IPS-18a (cell line): ENCODE measurements at regions not wholly inside any gene's neighbourhood (a gene's known extent, or its start where the extent isn't known, plus 50 kb on each side); places are given as distances from the start of the nearest gene placed in this dataset.
"Not testable (repeated sequence)": the region's sequence is repeated elsewhere in the genome, so short reads cannot be mapped to it uniquely, and the experiment has no call there.

Experiments
- H3K27ac ChIP-seq: one replicate; pipeline ENCODE4 v1.5.1; 2013; ENCODE audit warnings: low read length
- H3K27me3 ChIP-seq: one replicate; pipeline ENCODE4 v1.6.1; 2013; ENCODE audit warnings: mild to moderate bottlenecking, low read length; ENCODE audit not compliant: control insufficient read depth, insufficient read depth
- H3K36me3 ChIP-seq: one replicate; pipeline ENCODE4 v1.6.1; 2013; ENCODE audit warnings: low read depth, low read length; ENCODE audit not compliant: control insufficient read depth
- H3K4me1 ChIP-seq: one replicate; pipeline ENCODE4 v1.6.1; 2013; ENCODE audit warnings: low read depth, low read length; ENCODE audit not compliant: control insufficient read depth
- H3K4me3 ChIP-seq: one replicate; pipeline ENCODE4 v1.5.1; 2013; ENCODE audit warnings: low read length
- H3K9ac ChIP-seq: one replicate; pipeline ENCODE4 v1.6.1; 2013; ENCODE audit warnings: mild to moderate bottlenecking, low read length, moderate library complexity
- H3K9me3 ChIP-seq: one replicate; pipeline ENCODE4 v1.6.1; 2013; ENCODE audit warnings: low read depth, low read length; ENCODE audit not compliant: control insufficient read depth

GRCh38 chr6:112665815-112666214 is 318.7 kb downstream of the RFPL4B start:
- no peaks in the 10 kb centered on the region for H3K36me3 ChIP-seq
- H3K27me3 ChIP-seq: no peaks in the 10 kb centered on the region
- no peaks in the 10 kb centered on the region for H3K9me3 ChIP-seq
- H3K9ac ChIP-seq: no peak overlapping the region
- no peak overlapping the region for H3K27ac ChIP-seq
- H3K4me1 ChIP-seq: no peaks in the 10 kb centered on the region
- H3K4me3 ChIP-seq: no peak overlapping the region

GRCh38 chr6:112667427-112667826 is 320.3 kb downstream of the RFPL4B start:
- Histone ChIP-seq H3K9ac (no peak overlapping the region), H3K9me3 (no peaks in the 10 kb centered on the region), H3K27ac (no peak overlapping the region), H3K4me3 (no peak overlapping the region), H3K36me3 (no peaks in the 10 kb centered on the region), H3K4me1 (no peaks in the 10 kb centered on the region), H3K27me3 (no peaks in the 10 kb centered on the region)

- Histone ChIP-seq H3K27ac (no peak overlapping the region), H3K9me3 (no peaks in the 10 kb centered on the region), H3K4me1 (no peaks in the 10 kb centered on the region), H3K36me3 (no peaks in the 10 kb centered on the region), H3K9ac (no peak overlapping the region), H3K4me3 (no peak overlapping the region), H3K27me3 (no peaks in the 10 kb centered on the region)
These were observed 333.0 kb downstream of the RFPL4B start for GRCh38 chr6:112680091-112680490.

GRCh38 chr6:112682071-112682470 is 334.9 kb downstream of the RFPL4B start:
- H3K4me1 ChIP-seq: no peaks in the 10 kb centered on the region
- no peaks in the 10 kb centered on the region for H3K9me3 ChIP-seq
- no peaks in the 10 kb centered on the region for H3K27me3 ChIP-seq
- no peak overlapping the region for H3K4me3 ChIP-seq
- no peaks in the 10 kb centered on the region for H3K36me3 ChIP-seq
- H3K9ac ChIP-seq: no peak overlapping the region
- no peak overlapping the region for H3K27ac ChIP-seq

GRCh38 chr6:112683106-112683505 is 336.0 kb downstream of the RFPL4B start:
- Histone ChIP-seq H3K27me3 (no peaks in the 10 kb centered on the region), H3K4me3 (no peak overlapping the region), H3K4me1 (no peaks in the 10 kb centered on the region), H3K27ac (no peak overlapping the region), H3K36me3 (no peaks in the 10 kb centered on the region), H3K9ac (no peak overlapping the region), H3K9me3 (no peaks in the 10 kb centered on the region)

GRCh38 chr6:112683926-112684325 is 336.8 kb downstream of the RFPL4B start:
- H3K9ac ChIP-seq: no peak overlapping the region
- no peak overlapping the region for H3K27ac ChIP-seq
- H3K36me3 ChIP-seq: no peaks in the 10 kb centered on the region
- no peak overlapping the region for H3K4me3 ChIP-seq
- no peaks in the 10 kb centered on the region for H3K4me1 ChIP-seq
- H3K9me3 ChIP-seq: no peaks in the 10 kb centered on the region
- no peaks in the 10 kb centered on the region for H3K27me3 ChIP-seq

- H3K27me3 ChIP-seq, H3K9ac ChIP-seq, H3K4me1 ChIP-seq, H3K4me3 ChIP-seq, H3K27ac ChIP-seq, H3K9me3 ChIP-seq, H3K36me3 ChIP-seq: not testable (repeated sequence)
These were observed 338.5 kb downstream of the RFPL4B start for GRCh38 chr6:112685521-112686220.

- H3K9me3 ChIP-seq, H3K4me1 ChIP-seq, H3K4me3 ChIP-seq, H3K9ac ChIP-seq, H3K36me3 ChIP-seq, H3K27ac ChIP-seq, H3K27me3 ChIP-seq: not testable (repeated sequence)
These were observed 341.5 kb downstream of the RFPL4B start for GRCh38 chr6:112688487-112689165.

- H3K27ac ChIP-seq, H3K9ac ChIP-seq: not testable (repeated sequence)
These were observed 342.2 kb downstream of the RFPL4B start for GRCh38 chr6:112689183-112689858.

GRCh38 chr6:112690497-112691202 is 343.5 kb downstream of the RFPL4B start:
- Histone ChIP-seq H3K27me3 (no peaks in the 10 kb centered on the region), H3K27ac (no peak overlapping the region), H3K9ac (no peak overlapping the region), H3K4me1 (no peaks in the 10 kb centered on the region), H3K4me3 (no peak overlapping the region), H3K9me3 (no peaks in the 10 kb centered on the region), H3K36me3 (no peaks in the 10 kb centered on the region)

More at GRCh38 chr6:112689183-112689858, 342.2 kb downstream of the RFPL4B start:
- H3K4me3 ChIP-seq, H3K9me3 ChIP-seq, H3K4me1 ChIP-seq, H3K27me3 ChIP-seq, H3K36me3 ChIP-seq: not testable (repeated sequence)

GRCh38 chr6:112691289-112691688 is 344.2 kb downstream of the RFPL4B start:
- Histone ChIP-seq H3K4me1 (no peaks in the 10 kb centered on the region), H3K27me3 (no peaks in the 10 kb centered on the region), H3K9ac (no peak overlapping the region), H3K36me3 (no peaks in the 10 kb centered on the region), H3K27ac (no peak overlapping the region), H3K9me3 (no peaks in the 10 kb centered on the region), H3K4me3 (no peak overlapping the region)
